ENCODE measurements at regions not wholly inside any gene's neighbourhood (a gene's known extent, or its start where the extent isn't known, plus 50 kb on each side); places are given as distances from the start of the nearest gene placed in this dataset.

DNA sequence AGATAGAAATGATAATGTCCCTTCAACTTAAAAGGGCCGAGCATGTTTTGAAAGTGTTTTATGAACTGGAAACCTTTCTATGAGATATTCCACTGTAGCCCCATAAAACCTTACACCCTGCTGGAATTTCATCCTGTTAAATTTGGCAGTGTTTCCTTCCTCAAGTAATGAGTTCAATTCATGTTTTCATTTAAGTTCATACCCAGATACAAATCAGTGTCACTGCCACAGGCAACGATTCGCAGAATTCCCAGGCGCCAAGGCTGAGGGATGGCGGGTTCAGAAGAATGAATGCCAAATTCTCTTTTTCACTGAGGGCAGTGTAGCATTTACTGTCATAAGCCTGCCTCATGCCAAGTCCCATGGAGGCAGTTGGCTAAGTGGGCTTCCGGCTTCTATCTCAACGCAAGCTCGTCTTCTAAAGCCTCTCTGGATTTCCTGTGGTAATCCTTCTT, 511.8 kb upstream of the ID4 start:
- TF ChIP-seq, protein P1, sequence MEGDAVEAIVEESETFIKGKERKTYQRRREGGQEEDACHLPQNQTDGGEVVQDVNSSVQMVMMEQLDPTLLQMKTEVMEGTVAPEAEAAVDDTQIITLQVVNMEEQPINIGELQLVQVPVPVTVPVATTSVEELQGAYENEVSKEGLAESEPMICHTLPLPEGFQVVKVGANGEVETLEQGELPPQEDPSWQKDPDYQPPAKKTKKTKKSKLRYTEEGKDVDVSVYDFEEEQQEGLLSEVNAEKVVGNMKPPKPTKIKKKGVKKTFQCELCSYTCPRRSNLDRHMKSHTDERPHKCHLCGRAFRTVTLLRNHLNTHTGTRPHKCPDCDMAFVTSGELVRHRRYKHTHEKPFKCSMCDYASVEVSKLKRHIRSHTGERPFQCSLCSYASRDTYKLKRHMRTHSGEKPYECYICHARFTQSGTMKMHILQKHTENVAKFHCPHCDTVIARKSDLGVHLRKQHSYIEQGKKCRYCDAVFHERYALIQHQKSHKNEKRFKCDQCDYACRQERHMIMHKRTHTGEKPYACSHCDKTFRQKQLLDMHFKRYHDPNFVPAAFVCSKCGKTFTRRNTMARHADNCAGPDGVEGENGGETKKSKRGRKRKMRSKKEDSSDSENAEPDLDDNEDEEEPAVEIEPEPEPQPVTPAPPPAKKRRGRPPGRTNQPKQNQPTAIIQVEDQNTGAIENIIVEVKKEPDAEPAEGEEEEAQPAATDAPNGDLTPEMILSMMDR (IDR thresholded peaks at IDR 0.05): no peak
- TF ChIP-seq POLR2A (IDR thresholded peaks at IDR 0.05): no peak
